ENCODE measurements at regions not wholly inside any gene's neighbourhood (a gene's known extent, or its start where the extent isn't known, plus 50 kb on each side); places are given as distances from the start of the nearest gene placed in this dataset.

DNA sequence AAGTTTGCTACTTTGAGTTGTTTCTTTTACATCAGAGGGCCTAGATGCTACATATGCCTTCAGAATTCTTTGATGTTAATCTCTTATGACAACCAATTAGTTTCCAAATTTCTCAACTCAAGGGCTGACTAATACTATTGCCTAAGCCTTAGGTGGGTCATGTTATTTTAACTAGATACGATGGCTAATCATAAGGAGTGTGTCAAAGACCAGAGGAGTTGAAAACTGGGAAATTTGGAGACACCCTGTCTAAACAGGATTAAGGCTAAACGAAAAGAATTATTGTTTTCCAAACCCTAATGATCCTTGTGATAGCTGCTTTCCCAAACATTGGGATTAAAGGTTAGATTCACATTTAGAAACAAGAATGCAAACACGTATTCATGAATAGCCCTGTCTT lies 228.5 kb downstream of the PCDH7 start:
- TF ChIP-seq POLR2A (IDR thresholded peaks at IDR 0.05) = no peak
- no peak for TF ChIP-seq EP300 (IDR thresholded peaks at IDR 0.05)
- TF ChIP-seq, protein P1, sequence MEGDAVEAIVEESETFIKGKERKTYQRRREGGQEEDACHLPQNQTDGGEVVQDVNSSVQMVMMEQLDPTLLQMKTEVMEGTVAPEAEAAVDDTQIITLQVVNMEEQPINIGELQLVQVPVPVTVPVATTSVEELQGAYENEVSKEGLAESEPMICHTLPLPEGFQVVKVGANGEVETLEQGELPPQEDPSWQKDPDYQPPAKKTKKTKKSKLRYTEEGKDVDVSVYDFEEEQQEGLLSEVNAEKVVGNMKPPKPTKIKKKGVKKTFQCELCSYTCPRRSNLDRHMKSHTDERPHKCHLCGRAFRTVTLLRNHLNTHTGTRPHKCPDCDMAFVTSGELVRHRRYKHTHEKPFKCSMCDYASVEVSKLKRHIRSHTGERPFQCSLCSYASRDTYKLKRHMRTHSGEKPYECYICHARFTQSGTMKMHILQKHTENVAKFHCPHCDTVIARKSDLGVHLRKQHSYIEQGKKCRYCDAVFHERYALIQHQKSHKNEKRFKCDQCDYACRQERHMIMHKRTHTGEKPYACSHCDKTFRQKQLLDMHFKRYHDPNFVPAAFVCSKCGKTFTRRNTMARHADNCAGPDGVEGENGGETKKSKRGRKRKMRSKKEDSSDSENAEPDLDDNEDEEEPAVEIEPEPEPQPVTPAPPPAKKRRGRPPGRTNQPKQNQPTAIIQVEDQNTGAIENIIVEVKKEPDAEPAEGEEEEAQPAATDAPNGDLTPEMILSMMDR (IDR thresholded peaks at IDR 0.05) = no peak
- no peak for TF ChIP-seq POLR2AphosphoS5 (IDR thresholded peaks at IDR 0.05)
